HG03064 (cell line): ENCODE measurements at regions not wholly inside any gene's neighbourhood (a gene's known extent, or its start where the extent isn't known, plus 50 kb on each side); places are given as distances from the start of the nearest gene placed in this dataset.

Experiments used
- ATAC-seq: cut with Tn5 transposase; IDR thresholded peaks from one replicate; pipeline ENCODE4 v1.9.1; 2021; ENCODE audit warnings: low read depth; ENCODE audit not compliant: unreplicated experiment

GRCh38 chr4:12260453-12260852 lies 831.8 kb upstream of the HS3ST1 start:
- ATAC-seq: no peak

DNA sequence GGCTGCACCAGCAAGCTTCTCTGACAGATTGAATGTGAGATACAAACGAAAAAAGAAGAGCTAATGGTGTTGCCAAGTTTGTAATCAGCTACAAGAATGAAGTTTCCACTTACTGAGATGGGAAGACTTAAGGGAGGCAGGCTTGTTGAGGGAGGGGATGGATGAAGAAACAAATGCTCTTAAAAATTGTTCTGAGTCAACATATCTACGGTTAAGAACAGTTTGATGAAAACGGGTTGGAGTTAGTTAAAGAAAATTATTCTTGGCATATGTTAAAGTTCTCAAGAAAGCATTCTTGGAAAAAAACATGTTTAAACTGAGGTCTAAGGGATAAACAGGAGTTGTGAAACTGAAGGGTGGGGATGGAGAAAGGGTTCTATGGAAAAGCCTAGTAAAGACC lies 816.3 kb upstream of the HS3ST1 start:
- no peak for ATAC-seq

- no peak for ATAC-seq
Measured at GRCh38 chr4:12242354-12242753, 813.7 kb upstream of the HS3ST1 start.

GRCh38 chr4:12239897-12240636 lies 811.4 kb upstream of the HS3ST1 start:
- no peak for ATAC-seq

DNA sequence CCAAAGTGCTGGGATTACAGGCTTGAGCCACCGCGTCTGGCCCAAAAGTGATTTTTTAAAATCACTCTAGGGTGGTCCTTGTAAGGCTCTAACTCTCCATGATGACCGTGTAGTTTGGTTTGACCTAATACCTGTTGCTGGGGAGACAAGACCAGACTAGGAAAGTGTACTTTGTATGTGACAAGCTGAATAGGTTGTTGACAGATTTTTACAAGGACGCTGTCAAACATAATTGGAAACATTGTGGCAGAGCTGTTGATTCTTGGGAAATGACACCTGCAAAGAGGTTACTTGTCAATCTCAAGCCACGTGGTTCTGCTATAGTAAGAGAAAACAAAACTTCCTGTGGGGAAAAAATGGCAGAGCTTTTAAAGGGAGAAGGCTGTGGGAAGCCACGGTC lies 802.4 kb upstream of the HS3ST1 start:
- no peak for ATAC-seq

- no peak for ATAC-seq
Measured at GRCh38 chr4:12221031-12221430, 792.3 kb upstream of the HS3ST1 start.

- no peak for ATAC-seq
Measured at GRCh38 chr4:12211636-12212035, 782.9 kb upstream of the HS3ST1 start.

GRCh38 chr4:12207396-12207795 lies 778.7 kb upstream of the HS3ST1 start:
- ATAC-seq: no peak

DNA sequence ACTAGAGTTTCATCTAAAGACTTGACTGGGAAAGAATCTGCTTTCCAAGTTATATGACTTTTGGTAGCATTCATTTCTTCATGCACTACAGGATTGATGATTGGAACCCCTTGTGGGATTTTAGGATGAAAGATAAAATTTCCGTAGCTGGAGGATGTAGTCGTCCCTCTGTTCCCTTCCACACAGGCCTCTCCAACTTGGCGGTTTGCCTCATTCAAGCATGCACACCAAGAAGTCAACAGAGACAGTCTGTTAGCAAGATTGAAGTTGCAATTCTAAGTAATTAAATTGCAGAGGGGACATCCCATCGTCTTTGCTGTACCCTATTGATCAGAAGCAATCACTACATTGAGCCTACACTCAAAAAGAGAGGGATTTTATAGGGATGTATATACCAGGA lies 777.4 kb upstream of the HS3ST1 start:
- no peak for ATAC-seq

DNA sequence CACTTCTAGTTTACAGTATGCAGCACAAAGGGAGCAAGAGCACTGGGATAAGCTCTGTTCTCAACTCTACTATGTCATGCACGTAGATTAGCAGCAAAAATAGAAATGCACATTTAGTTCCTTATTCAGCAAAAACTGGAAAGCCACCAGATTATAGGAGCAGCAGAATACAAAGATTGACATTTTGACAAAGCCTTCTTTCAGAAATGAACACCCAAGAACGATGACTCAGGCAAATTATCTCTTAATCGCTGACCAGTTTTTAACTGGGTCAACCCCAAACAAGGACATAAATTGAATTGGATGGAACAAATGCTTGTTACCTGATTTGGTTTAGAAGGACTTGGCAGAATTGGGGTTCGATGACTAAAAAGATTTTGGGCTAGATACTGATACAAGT lies 775.3 kb upstream of the HS3ST1 start:
- ATAC-seq: no peak

- ATAC-seq: no peak
Measured at GRCh38 chr4:12200226-12200625, 771.5 kb upstream of the HS3ST1 start.

DNA sequence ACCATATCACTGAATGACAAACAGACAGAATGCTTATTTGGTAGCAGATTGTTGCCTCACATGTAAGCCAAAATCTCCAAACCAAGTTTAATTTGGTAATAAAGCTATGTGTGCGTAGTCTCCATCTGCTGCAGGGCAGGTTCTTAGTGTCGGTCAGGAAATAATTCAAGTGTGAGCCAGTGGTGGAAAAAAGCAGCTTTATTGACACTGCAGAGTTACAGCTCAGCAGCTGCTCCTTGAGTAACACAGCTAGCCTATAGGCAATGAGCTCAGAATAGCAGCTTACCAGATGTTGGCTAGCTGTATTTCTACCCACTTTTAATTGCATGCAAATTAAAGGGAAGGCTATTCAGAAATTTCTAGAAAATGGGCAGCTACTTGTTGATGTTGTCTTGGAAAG lies 757.8 kb upstream of the HS3ST1 start:
- no peak for ATAC-seq

DNA sequence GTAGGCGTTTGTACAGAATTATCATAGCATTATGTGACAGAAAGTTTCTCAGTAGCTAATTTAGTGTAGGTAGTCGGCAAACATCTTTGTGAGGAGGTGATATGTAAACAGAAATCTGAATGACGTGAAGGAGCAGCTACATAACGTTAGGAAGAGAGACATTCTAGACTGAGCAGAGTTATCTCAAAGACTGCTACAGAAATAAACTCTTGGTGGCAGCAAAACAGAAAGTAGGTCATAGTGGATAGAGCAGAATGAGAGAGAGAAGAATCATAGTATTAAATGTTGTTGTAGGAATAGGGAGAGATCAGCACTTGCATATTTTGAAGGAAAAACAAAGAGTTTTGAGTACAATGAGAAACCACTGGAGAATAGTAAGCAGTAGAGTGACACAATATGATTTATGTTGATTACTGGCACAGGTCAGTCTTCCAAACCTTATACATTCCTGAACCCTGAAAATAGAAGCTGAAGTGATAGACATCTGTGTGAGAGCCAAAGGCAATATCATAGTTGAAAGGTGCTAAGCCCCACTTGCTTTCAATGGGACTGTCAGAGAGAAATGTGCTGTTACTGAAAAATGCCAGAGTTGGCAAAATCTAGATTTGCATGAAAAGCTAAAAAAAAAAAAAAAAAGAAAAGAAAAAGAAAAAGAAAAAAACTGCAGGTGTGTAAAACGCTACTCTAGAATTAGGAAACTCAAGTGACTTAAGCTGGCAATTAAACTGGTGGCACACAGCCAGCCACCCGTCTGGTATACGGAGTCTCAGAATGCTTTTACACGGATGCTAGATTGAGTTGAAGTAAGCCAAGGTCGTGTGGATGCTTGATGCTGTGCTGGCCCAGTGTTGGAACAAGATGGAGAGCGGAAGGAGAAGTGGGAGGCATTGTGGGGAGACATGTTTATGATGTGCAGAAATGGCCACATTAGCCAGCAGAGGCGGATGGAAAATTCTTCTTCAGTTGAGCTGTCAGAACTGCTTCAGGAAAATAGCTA lies 750.2 kb upstream of the HS3ST1 start:
- no peak for ATAC-seq

DNA sequence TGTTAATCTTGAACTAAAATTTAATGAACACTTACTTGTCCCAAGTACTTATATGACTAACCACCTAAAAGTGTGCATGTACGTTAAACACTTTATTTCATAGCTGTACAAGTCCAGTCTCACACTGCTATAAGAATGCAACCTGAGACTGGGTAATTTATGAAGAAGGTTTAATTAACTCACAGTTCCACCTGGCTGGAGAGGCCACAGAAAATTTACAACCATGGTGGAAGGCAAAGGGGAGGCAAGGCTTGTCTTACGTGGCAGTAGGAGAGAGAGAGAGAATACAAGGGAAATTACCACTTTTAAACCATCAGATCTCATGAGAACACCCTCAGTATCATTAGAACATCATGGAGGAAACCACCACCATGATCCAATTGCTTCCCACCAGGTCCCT lies 748.7 kb upstream of the HS3ST1 start:
- no peak for ATAC-seq

DNA sequence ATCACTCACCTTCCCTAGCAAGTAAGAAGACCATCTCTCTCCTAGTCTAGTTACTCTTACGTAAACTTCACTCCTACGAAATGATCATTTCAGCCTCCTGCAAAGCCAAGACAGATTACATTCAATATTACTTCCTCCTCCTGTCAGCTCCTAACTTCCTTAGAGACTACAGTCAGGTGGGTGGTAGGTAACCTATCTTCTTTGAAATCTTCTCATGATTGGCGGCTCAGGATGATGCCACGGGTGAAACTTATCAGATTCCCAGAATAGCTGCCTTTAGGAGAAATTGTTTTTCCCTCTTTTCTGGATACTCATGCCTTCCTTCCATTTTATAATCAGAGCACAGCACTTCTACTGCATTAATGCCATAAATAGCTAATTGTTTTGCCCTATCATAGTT lies 744.8 kb upstream of the HS3ST1 start:
- ATAC-seq: no peak

DNA sequence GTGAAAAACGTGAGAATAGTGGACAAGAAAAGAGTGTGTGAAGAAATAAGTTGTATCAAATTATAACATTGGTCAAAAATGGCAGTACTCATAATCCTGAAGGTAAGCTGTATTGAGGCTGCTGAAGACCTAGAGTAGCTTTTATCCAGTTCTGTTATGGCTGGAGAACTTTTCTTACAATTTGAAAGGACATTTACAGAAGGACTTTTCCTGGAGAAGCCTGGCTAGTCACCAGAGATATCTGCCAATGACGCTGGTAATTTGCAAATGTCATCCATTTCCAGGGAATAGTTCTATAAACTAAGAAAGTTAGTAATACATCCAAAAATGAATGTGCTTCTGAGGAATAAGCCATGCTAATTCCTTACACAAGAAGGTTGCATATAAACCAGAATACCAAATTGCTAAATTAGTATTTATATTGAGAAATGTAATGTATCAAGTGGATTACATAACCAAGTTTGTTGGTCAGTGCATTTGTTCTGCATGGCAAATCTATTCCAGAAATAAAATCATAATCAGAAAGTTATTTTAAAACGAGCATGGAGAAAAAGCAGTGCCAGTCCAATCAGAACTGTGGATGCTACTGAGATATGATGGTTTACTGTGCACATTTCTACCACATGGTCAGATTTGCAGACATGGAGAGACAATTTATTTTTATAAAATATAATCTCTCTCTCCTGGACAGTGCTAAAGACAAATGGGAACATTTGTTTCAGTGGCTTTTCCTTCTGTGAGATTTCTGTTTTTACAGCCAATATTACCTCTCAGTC lies 743.7 kb upstream of the HS3ST1 start:
- no peak for ATAC-seq

DNA sequence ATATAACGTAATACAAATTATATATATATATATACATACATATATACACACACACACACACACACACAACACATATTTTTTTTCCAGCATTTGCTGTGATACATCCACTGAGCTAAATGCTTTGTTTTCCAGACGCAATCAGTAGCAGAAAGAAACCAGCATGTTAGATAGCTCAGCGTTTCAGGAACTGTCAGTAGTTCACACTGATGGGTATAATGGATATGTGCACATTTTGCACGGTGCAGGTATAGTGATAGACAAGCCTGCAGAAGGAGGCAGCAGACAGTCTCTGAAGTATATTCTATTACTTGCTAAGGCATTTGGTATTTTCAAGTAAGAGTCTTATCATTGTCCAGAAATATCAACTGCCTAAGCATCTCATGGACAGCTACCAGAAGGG lies 741.6 kb upstream of the HS3ST1 start:
- no peak for ATAC-seq

GRCh38 chr4:12165616-12166015 lies 736.9 kb upstream of the HS3ST1 start:
- no peak for ATAC-seq

- no peak for ATAC-seq
Measured at GRCh38 chr4:12146339-12146738, 717.6 kb upstream of the HS3ST1 start.

DNA sequence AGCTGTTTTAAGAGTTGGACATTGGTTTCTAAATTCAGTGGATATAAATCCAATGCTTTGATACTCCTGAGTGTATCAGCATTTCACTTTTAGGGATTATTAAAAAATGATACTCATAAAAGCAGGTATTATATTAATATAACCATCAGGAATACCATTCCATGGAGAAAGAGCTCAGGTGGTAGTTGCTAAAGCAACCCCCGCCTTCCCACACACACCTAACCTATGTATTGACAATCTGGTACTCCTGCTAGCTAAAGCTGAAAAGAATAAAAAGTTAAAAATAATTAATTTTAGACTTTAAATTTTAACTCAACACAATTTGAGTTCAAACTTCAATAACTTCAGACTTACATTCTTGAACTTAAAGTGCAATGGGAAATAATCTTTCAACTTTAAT lies 717.1 kb upstream of the HS3ST1 start:
- no peak for ATAC-seq

GRCh38 chr4:12145106-12145505 lies 716.4 kb upstream of the HS3ST1 start:
- ATAC-seq: no peak
